ENCODE measurements at regions not wholly inside any gene's neighbourhood (a gene's known extent, or its start where the extent isn't known, plus 50 kb on each side); places are given as distances from the start of the nearest gene placed in this dataset.

DNA sequence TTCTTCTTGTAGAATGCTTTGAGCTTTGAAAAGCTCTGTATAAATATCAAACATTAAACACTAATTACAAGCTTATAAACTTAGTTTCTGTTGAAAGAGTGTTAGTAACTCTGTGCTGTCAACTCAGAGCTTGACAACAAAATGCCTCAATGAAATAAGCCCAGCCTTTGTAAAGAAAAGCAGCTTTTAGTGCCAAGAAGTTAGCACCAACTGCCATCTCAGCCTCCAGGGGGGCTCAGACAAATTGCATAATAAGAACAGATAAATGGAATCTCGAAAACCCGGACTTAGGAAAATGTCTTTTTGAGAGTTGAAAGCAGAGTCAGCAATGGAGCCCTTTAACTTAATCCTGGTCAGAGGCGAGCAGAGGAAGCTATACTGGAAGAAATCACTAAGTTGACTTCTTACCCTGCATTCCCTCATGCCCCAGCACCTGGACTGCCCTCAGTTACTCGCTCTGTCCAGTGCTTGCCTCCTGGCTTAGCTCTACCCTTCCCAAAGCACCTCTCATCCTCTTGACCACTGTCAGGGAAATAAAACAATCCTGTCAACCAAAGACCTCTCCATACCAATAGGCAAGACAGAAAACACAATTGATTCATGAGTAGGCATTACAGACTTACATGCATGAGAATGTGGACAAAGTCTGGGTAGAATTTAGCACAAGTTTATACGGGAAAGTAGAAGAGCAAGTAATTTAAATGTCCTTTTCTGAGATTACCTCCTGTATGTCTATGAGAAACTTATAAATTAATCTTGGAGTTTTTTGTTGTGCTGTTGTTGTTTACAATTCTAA, 352.7 kb downstream of the ZNF608 start:
- Mint-ChIP-seq H3K27me3 (no peaks in the 10 kb centered on the region), H3K4me3 (no peak overlapping the region), H3K27ac (no peak overlapping the region), H3K4me1 (no peaks in the 10 kb centered on the region), H3K36me3 (ENCODE audit: low read depth) (no peaks in the 10 kb centered on the region)
- no peak for DNase-seq
- H3K9me3 ChIP-seq (ENCODE audit: control insufficient read depth, low read length, poor library complexity, severe bottlenecking): no peaks in the 10 kb centered on the region
- no peak for ATAC-seq

DNA sequence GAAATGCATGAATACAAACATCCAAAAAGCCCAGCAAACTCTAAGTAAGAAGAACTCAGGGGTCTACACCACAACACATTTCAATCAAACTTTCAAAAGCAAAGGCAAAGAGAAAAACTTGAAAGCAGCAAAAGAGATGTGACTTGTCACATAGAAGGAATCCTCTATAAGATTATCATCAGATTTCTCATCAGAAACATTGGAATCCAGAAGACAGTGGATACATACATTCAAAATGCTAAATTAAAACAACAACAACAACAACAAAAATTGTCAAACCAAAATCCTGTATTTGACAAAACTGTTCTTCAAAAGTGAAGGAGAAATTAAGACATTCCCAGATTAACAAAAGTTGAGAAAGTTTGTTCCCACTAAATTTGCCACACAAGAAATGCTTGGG, 362.7 kb downstream of the ZNF608 start:
- Mint-ChIP-seq H3K4me3 (no peak overlapping the region), H3K27me3 (no peaks in the 10 kb centered on the region), H3K4me1 (no peaks in the 10 kb centered on the region), H3K36me3 (ENCODE audit: low read depth) (no peaks in the 10 kb centered on the region), H3K27ac (no peak overlapping the region)
- no peak for DNase-seq
- H3K9me3 ChIP-seq (ENCODE audit: control insufficient read depth, low read length, poor library complexity, severe bottlenecking): no peaks in the 10 kb centered on the region
- ATAC-seq: no peak

DNA sequence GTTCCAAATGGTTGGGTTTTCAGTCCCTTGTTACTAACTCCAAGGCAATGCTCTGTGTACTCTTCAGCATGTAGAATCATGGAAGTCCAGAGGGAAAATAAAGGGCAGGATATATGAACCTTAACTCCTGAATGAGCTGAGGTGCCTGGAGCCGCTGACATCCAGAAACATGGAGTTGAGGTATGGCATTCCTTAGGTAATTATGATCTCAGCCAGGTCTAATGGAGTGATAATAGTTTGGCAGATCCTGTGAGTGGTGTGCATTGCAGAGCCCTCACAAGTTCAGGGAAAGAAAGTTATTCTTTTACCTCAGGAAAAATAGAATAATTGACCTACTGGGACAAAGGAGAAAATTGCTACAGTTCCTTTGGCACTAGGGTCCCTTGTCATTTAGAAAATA, 369.1 kb downstream of the ZNF608 start:
- Mint-ChIP-seq H3K4me1 (no peaks in the 10 kb centered on the region), H3K4me3 (no peak overlapping the region), H3K27me3 (no peaks in the 10 kb centered on the region), H3K27ac (no peak overlapping the region), H3K36me3 (ENCODE audit: low read depth) (no peaks in the 10 kb centered on the region)
- ATAC-seq (no peak), DNase-seq (no peak)
- H3K9me3 ChIP-seq (ENCODE audit: control insufficient read depth, low read length, poor library complexity, severe bottlenecking): no peaks in the 10 kb centered on the region

DNA sequence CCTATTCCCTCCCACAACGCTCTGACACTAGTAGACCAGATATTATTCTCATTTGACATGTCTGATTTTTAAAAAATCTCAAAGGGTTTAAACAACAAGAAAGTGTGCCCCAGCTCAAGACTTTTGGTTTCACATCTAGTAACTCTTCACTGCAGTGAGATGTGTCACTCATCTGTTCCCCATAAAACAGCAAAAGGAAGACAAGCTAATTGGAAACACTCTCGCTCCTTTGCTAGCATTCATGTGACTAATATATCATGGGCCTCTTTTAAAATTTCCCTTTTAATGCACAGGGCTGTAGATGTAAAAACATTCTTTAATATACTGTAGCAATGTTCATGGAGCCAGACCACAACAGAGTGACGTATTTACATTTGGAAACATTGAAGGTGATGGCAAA, 372.6 kb downstream of the ZNF608 start:
- Mint-ChIP-seq H3K27ac (no peak overlapping the region), H3K36me3 (ENCODE audit: low read depth) (no peaks in the 10 kb centered on the region), H3K4me1 (no peaks in the 10 kb centered on the region), H3K4me3 (no peak overlapping the region), H3K27me3 (no peaks in the 10 kb centered on the region)
- DNase-seq (no peak), ATAC-seq (no peak)
- H3K9me3 ChIP-seq (ENCODE audit: control insufficient read depth, low read length, poor library complexity, severe bottlenecking): no peaks in the 10 kb centered on the region

DNA sequence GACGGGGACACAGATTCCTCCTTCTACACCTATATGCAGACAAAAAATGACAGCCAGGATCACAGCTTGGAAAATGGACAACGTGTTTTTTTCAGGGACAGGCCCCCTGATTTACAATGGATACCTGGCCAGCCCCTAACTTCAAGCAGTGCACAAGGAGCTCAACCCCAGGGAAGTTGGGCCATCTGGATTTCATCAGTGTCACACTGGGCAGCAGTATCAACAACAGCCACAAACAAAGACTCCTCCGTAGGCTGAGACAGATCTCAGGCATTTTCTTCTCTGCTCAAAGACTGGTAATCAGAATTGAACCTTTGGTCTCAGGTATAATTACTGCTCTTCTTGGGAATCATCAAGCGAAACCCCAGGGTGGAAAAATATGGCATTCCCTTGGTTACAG, 374.0 kb downstream of the ZNF608 start:
- Mint-ChIP-seq H3K36me3 (ENCODE audit: low read depth) (no peaks in the 10 kb centered on the region), H3K4me3 (no peak overlapping the region), H3K27me3 (no peaks in the 10 kb centered on the region), H3K27ac (no peak overlapping the region), H3K4me1 (no peaks in the 10 kb centered on the region)
- DNase-seq: no peak
- H3K9me3 ChIP-seq (ENCODE audit: control insufficient read depth, low read length, poor library complexity, severe bottlenecking): no peaks in the 10 kb centered on the region
- no peak for ATAC-seq

DNA sequence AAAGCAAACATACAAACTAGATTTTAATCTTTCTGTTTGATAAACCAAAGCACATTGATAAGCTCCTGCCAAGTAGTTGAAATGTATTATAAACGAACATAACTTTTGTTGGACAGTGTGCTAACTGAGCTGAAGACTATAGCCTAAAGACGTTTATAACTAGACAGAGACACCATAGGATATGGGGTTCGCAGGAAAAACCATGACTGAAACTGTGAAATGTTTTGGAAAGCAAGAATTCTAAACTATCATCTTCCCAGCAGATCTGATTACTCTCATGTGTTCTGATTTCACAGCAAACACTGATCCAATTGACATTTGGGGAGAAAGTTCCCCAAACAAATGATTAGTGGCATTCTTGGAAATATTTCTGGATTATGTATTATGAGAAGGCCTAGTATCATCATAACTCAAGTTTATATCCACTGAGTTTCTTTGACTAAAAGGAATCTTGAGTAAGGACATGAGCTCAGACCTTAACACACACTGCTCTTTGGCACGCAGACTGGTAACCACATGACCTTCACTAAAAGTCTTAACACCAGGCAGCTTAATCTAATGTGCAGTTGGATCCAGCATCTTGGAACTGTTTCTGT, 375.2 kb downstream of the ZNF608 start:
- ATAC-seq (no peak), DNase-seq (no peak)
- Mint-ChIP-seq H3K27ac (no peak overlapping the region), H3K27me3 (no peaks in the 10 kb centered on the region), H3K4me1 (no peaks in the 10 kb centered on the region), H3K4me3 (no peak overlapping the region), H3K36me3 (ENCODE audit: low read depth) (no peaks in the 10 kb centered on the region)
- no peaks in the 10 kb centered on the region for H3K9me3 ChIP-seq (ENCODE audit: control insufficient read depth, low read length, poor library complexity, severe bottlenecking)

DNA sequence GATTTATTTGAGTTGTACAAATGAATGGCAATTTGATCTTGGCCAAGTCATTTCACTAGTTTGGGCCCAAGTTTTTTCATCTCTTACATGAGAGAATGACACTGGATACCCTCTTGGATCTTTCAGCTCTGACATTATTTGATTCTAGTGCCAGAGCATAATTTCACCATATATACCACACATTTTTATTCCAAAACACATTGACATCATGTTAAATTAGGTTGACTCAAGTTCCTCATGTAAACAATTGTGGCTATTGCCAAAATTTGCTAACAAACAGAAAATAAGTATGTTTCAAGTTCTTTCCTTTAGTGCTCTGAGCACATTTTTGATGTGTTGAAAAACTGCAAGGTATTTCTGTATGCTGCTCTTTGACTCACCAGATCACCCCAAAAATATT, 375.8 kb downstream of the ZNF608 start:
- Mint-ChIP-seq H3K36me3 (ENCODE audit: low read depth) (no peaks in the 10 kb centered on the region), H3K4me1 (no peaks in the 10 kb centered on the region), H3K27me3 (no peaks in the 10 kb centered on the region), H3K27ac (no peak overlapping the region), H3K4me3 (no peak overlapping the region)
- H3K9me3 ChIP-seq (ENCODE audit: control insufficient read depth, low read length, poor library complexity, severe bottlenecking): no peaks in the 10 kb centered on the region
- DNase-seq (no peak), ATAC-seq (no peak)

DNA sequence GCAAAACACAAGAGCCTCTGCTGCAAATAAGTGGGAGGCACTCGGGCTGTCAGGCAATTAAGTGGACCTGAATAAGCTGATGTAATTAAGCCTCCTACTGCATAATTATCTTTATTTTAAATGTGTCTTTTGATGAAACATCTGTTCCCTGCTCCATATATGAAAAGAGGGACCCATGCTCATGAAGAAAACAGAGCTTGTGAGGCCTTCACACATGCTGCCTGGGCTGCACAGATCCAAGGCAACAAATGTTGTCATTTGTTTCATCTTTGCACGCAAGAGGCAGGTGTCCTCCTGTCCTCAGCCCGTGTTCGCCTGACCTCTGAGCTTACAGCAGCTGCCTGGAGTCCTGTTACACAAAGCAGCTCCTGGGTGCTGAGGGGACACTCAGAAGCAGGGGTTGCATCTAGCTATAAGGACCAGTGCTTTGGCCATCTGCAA, 381.1 kb downstream of the ZNF608 start:
- no peak for ATAC-seq
- no peak overlapping the region for H3K27ac Mint-ChIP-seq
- no peaks in the 10 kb centered on the region for H3K4me1 Mint-ChIP-seq
- no peaks in the 10 kb centered on the region for H3K27me3 Mint-ChIP-seq
- no peaks in the 10 kb centered on the region for H3K36me3 Mint-ChIP-seq (ENCODE audit: low read depth)
- H3K9me3 ChIP-seq (ENCODE audit: control insufficient read depth, low read length, poor library complexity, severe bottlenecking): no peaks in the 10 kb centered on the region
- DNase-seq: no peak
- H3K4me3 Mint-ChIP-seq: no peak overlapping the region

DNA sequence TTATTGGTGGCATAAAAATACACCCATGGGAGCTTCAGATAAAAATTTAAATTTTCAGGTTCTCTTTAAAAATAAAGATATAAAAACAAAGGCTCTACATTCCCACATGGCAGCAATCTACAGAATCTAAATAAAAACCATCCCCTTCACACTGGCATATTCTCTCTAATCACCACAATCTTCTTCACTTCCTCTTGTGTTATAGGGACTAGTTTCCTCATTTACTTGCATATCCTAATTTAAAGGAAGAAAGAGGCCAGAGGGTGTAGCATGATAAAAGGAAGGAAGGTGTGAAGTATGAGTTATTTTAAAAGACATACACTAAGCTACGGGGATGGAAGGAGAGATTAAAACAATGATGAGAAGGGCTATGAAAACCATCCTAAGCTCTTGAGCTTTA, 390.5 kb downstream of the ZNF608 start:
- no peak overlapping the region for H3K4me3 Mint-ChIP-seq
- ATAC-seq (no peak), DNase-seq (no peak)
- no peaks in the 10 kb centered on the region for H3K9me3 ChIP-seq (ENCODE audit: control insufficient read depth, low read length, poor library complexity, severe bottlenecking)
- no peak overlapping the region for H3K27ac Mint-ChIP-seq
- no peaks in the 10 kb centered on the region for H3K27me3 Mint-ChIP-seq
- no peaks in the 10 kb centered on the region for H3K36me3 Mint-ChIP-seq (ENCODE audit: low read depth)
- no peaks in the 10 kb centered on the region for H3K4me1 Mint-ChIP-seq

DNA sequence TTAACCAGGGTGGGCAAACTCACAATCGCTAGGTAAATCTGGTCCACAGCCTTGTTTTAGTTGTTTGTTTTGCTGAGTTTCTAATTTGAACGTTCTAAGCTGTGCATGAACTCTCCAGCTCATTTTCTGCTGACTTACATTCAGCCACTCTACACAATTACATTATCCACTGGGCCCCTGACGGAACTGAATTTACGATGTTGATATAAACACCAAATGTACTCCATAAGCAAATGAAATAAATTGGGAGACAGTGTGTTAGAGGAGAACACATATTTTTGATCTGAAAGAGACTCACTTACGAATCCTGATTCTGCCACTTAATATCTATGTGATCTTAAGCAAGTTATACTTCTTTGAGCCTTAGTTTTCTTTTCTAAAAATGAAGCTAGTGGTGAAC, 393.4 kb downstream of the ZNF608 start:
- no peaks in the 10 kb centered on the region for H3K9me3 ChIP-seq (ENCODE audit: control insufficient read depth, low read length, poor library complexity, severe bottlenecking)
- Mint-ChIP-seq H3K36me3 (ENCODE audit: low read depth) (no peaks in the 10 kb centered on the region), H3K27ac (no peak overlapping the region), H3K4me3 (no peak overlapping the region), H3K27me3 (no peaks in the 10 kb centered on the region), H3K4me1 (no peaks in the 10 kb centered on the region)
- ATAC-seq: no peak
- DNase-seq: no peak

DNA sequence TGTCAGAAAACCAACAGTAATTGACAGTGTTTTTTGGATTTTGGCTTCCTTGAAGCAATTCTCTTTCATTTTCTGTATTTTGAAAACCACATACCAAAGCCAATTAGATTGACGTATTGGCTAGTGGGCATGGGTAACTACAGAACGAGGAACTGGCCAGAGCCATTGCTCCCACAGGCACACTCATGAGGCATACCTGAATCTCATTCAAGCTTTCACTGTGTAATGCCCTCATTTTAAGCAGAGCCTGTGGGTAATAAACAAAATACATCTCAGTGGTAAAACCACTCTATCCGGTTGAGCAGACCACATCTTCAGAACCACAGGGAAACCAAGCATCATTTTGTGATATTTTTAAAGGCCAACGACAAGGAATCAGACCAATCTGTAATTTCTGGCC, 394.1 kb downstream of the ZNF608 start:
- Mint-ChIP-seq H3K27me3 (no peaks in the 10 kb centered on the region), H3K27ac (no peak overlapping the region), H3K4me3 (no peak overlapping the region), H3K36me3 (ENCODE audit: low read depth) (no peaks in the 10 kb centered on the region), H3K4me1 (no peaks in the 10 kb centered on the region)
- H3K9me3 ChIP-seq (ENCODE audit: control insufficient read depth, low read length, poor library complexity, severe bottlenecking): no peaks in the 10 kb centered on the region
- DNase-seq (no peak), ATAC-seq (no peak)

DNA sequence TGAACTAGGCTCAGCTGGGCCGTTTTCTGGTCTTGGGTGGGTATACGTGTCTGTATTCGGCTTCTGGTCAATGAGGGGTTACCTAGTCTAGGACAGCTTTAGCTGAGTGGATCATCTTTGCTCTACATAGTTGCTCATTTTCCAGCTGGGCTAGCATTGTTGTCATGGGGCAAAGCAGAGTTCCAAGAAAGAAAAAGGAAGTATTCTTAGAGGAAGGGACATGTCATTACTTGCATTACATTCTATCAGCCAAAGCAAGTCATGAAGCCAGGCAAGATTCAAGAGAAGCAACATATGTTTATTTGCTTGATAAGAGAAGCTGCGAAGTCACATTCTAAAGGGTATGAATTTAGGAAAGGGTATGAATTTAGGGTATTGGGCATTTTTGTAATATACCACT, 396.5 kb downstream of the ZNF608 start:
- no peaks in the 10 kb centered on the region for H3K36me3 Mint-ChIP-seq (ENCODE audit: low read depth)
- no peak overlapping the region for H3K27ac Mint-ChIP-seq
- DNase-seq (no peak), ATAC-seq (no peak)
- H3K4me1 Mint-ChIP-seq: no peaks in the 10 kb centered on the region
- H3K27me3 Mint-ChIP-seq: no peaks in the 10 kb centered on the region
- no peaks in the 10 kb centered on the region for H3K9me3 ChIP-seq (ENCODE audit: control insufficient read depth, low read length, poor library complexity, severe bottlenecking)
- H3K4me3 Mint-ChIP-seq: no peak overlapping the region

DNA sequence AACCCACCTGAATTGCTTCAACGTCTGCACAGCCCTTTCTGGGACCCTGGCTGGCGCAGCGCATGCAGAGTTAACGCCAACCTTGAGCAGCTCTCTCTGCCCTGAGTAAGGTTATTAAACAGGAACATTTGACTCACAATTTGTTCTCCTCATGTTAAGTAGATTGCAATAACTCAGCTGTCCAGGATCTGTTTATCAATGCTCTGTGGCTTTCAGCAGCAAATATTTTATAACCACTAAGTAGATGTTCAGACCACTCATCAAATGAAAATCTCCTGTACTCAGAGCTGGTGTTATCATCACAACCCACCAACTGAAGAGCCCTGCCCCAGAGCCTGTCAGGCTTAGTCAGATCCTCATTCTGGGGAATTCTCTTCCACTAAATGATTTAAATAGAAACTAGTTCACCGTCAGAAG, 403.0 kb downstream of the ZNF608 start:
- H3K9me3 ChIP-seq (ENCODE audit: control insufficient read depth, low read length, poor library complexity, severe bottlenecking): no peaks in the 10 kb centered on the region
- DNase-seq (no peak), ATAC-seq (no peak)
- H3K27ac Mint-ChIP-seq: no peak overlapping the region
- no peak overlapping the region for H3K4me3 Mint-ChIP-seq
- H3K36me3 Mint-ChIP-seq (ENCODE audit: low read depth): no peaks in the 10 kb centered on the region
- H3K4me1 Mint-ChIP-seq: no peaks in the 10 kb centered on the region
- H3K27me3 Mint-ChIP-seq: no peaks in the 10 kb centered on the region

DNA sequence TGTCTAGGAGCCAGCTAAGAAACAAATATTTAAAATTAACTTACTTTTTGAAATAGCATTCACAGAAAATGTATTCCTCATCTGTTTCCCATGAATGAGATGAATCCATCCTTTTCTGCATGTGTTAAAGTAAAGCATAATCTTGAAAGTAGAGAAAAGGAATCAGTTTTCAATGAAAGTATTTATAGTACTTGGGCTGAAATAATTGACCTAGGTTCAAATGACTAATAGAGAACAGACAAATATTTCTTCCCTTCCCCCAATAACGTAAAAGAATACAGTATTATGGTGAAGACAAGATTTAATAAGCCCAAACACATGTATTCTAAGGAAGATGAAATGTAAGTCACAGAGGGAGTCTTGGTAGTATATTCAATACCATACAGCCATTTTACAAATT, 403.5 kb downstream of the ZNF608 start:
- Mint-ChIP-seq H3K27ac (no peak overlapping the region), H3K4me1 (no peaks in the 10 kb centered on the region), H3K4me3 (no peak overlapping the region), H3K27me3 (no peaks in the 10 kb centered on the region), H3K36me3 (ENCODE audit: low read depth) (no peaks in the 10 kb centered on the region)
- ATAC-seq (no peak), DNase-seq (no peak)
- no peaks in the 10 kb centered on the region for H3K9me3 ChIP-seq (ENCODE audit: control insufficient read depth, low read length, poor library complexity, severe bottlenecking)
